Neural cell (in vitro differentiated cells): ENCODE measurements at regions not wholly inside any gene's neighbourhood (a gene's known extent, or its start where the extent isn't known, plus 50 kb on each side); places are given as distances from the start of the nearest gene placed in this dataset.

Experiments
- H2AFZ ChIP-seq: fragments of 200-600, 300-800 bp; sonication (generic), shearing (Covaris generic); 2 replicates; pipeline ENCODE4 v1.6.0; 2014; ENCODE audit warnings: low read depth, mild to moderate bottlenecking, antibody characterized with exemption, low read length, moderate library complexity
- H3F3A ChIP-seq: fragments of 200-600 bp; shearing (Covaris generic); 2 replicates; pipeline ENCODE4 v1.6.1; 2016; ENCODE audit warnings: mild to moderate bottlenecking, moderate library complexity, mixed read lengths, antibody characterized with exemption, low read length; ENCODE audit not compliant: insufficient read depth, poor library complexity, severe bottlenecking
- H3K27ac ChIP-seq: fragments of 200-600, 300-800 bp; sonication (generic), shearing (Covaris generic); 2 replicates; pipeline ENCODE4 v1.5.1; 2014; ENCODE audit warnings: mild to moderate bottlenecking, low read length, moderate library complexity
- H3K27me3 ChIP-seq: fragments of 300-800, 200-600 bp; sonication (generic), shearing (Covaris generic); 2 replicates; pipeline ENCODE4 v1.6.0; 2014; ENCODE audit warnings: mild to moderate bottlenecking, low read depth, low read length, moderate library complexity; ENCODE audit not compliant: insufficient read depth
- H3K36me3 ChIP-seq: fragments of 300-800, 200-600 bp; sonication (generic), shearing (Covaris generic); 2 replicates; pipeline ENCODE4 v1.5.1; 2014; ENCODE audit warnings: mild to moderate bottlenecking, antibody characterized with exemption, low read length, moderate library complexity; ENCODE audit not compliant: insufficient read depth
- H3K4me2 ChIP-seq: fragments of 300-800, 200-600 bp; sonication (generic), shearing (Covaris generic); 2 replicates; pipeline ENCODE4 v1.6.0; 2014; ENCODE audit warnings: mild to moderate bottlenecking, low read length
- H3K4me3 ChIP-seq: fragments of 300-800, 200-600 bp; sonication (generic), shearing (Covaris generic); 2 replicates; pipeline ENCODE4 v1.5.1; 2014; ENCODE audit warnings: mild to moderate bottlenecking, low read length, moderate library complexity
- H3K79me2 ChIP-seq: fragments of 200-600 bp; shearing (Covaris generic); replicated peaks from 2 replicates; pipeline ENCODE4 v1.6.0; 2014; ENCODE audit warnings: mild to moderate bottlenecking, low read length, moderate library complexity; ENCODE audit not compliant: insufficient read depth
- H3K9ac ChIP-seq: fragments of 300-800, 200-600 bp; sonication (generic), shearing (Covaris generic); 2 replicates; pipeline ENCODE4 v1.6.1; 2016; ENCODE audit warnings: mild to moderate bottlenecking, low read length, mixed read lengths
- H3K9me2 ChIP-seq: fragments of 200-600 bp; shearing (Covaris generic); 2 replicates; pipeline ENCODE4 v1.6.1; 2016; ENCODE audit warnings: mild to moderate bottlenecking, low read length, mixed read lengths; ENCODE audit not compliant: insufficient read depth
- H3K9me3 ChIP-seq: fragments of 200-600, 300-800 bp; sonication (generic), shearing (Covaris generic); 2 replicates; pipeline ENCODE4 v1.6.1; 2016; ENCODE audit warnings: mild to moderate bottlenecking, mixed run types, low read length, moderate library complexity, mixed read lengths
- H4K20me1 ChIP-seq: fragments of 200-600 bp; shearing (Covaris generic); 2 replicates; pipeline ENCODE4 v1.6.1; 2016; ENCODE audit warnings: mild to moderate bottlenecking, mixed run types; ENCODE audit not compliant: insufficient read depth
- CTCF ChIP-seq: fragments of 450-650 bp; IDR thresholded peaks from 2 replicates; pipeline ENCODE4 v1.5.1; 2014; ENCODE audit warnings: antibody characterized with exemption, mild to moderate bottlenecking, moderate library complexity; ENCODE audit not compliant: poor library complexity, severe bottlenecking
- EP300 ChIP-seq: fragments of 450-650 bp; conservative IDR thresholded peaks from 2 replicates; pipeline ENCODE4 v1.6.1; 2014; ENCODE audit warnings: antibody characterized with exemption, mild to moderate bottlenecking, moderate library complexity; ENCODE audit not compliant: poor library complexity, severe bottlenecking
- EZH2 ChIP-seq: fragments of 200-600, 300-800 bp; shearing (Covaris generic), sonication (generic); IDR thresholded peaks from 2 replicates; pipeline ENCODE4 v1.6.1; 2014; ENCODE audit warnings: antibody characterized with exemption, low read length, borderline replicate concordance, mild to moderate bottlenecking; ENCODE audit not compliant: insufficient read depth, poor library complexity, severe bottlenecking
- MXI1 ChIP-seq: fragments of 450-650 bp; conservative IDR thresholded peaks from 2 replicates; pipeline ENCODE4 v1.6.1; 2014; ENCODE audit warnings: antibody characterized with exemption, mild to moderate bottlenecking; ENCODE audit not compliant: poor library complexity, severe bottlenecking
- POLR2AphosphoS5 ChIP-seq: IDR thresholded peaks from 2 replicates; pipeline ENCODE4 v1.6.1; 2012
- RAD21 ChIP-seq: fragments of 450-650 bp; conservative IDR thresholded peaks from 2 replicates; pipeline ENCODE4 v1.6.1; 2014; ENCODE audit warnings: antibody characterized with exemption, mild to moderate bottlenecking, moderate library complexity
- REST ChIP-seq: IDR thresholded peaks from 2 replicates; pipeline ENCODE4 v1.6.1; 2012; ENCODE audit warnings: borderline replicate concordance
- SMC3 ChIP-seq: fragments of 450-650 bp; conservative IDR thresholded peaks from 2 replicates; pipeline ENCODE4 v1.6.1; 2014; ENCODE audit warnings: antibody characterized with exemption, mild to moderate bottlenecking, moderate library complexity; ENCODE audit not compliant: poor library complexity
- TAF1 ChIP-seq: IDR thresholded peaks from 2 replicates; pipeline ENCODE4 v1.6.1; 2012; ENCODE audit warnings: low read depth

- H3K9me2 ChIP-seq, result no peaks in the 10 kb centered on the region
- no peaks in the 10 kb centered on the region for H3K79me2 ChIP-seq
- H3K9ac ChIP-seq, result no peak overlapping the region
- no peaks in the 10 kb centered on the region for H4K20me1 ChIP-seq
- H3K9me3 ChIP-seq, result no peaks in the 10 kb centered on the region
- H3K4me3 ChIP-seq, result no peak overlapping the region
- H3K27me3 ChIP-seq, result no peaks in the 10 kb centered on the region
- H3F3A ChIP-seq, result no peaks in the 10 kb centered on the region
- no peaks in the 10 kb centered on the region for H3K36me3 ChIP-seq
- H3K27ac ChIP-seq, result no peak overlapping the region
- no peak overlapping the region for H3K4me2 ChIP-seq
- H2AFZ ChIP-seq, result no peak overlapping the region
- no peak for TF ChIP-seq CTCF
- no peak for TF ChIP-seq POLR2AphosphoS5
- no peak for TF ChIP-seq EZH2
- no peak for TF ChIP-seq REST
- no peak for TF ChIP-seq SMC3
- no peak for TF ChIP-seq TAF1
- no peak for TF ChIP-seq EP300
- TF ChIP-seq MXI1, result no peak
- no peak for TF ChIP-seq RAD21
Measured at GRCh38 chr13:80161896-80162295, 179.0 kb downstream of the SPRY2 start.

GRCh38 chr13:80161219-80161618, 179.7 kb downstream of the SPRY2 start:
- H3K27me3 ChIP-seq, result no peaks in the 10 kb centered on the region
- no peak overlapping the region for H2AFZ ChIP-seq
- TF ChIP-seq REST (no peak), POLR2AphosphoS5 (no peak), CTCF (no peak), EP300 (no peak), RAD21 (no peak), SMC3 (no peak)

More at GRCh38 chr13:80161219-80161618, 179.7 kb downstream of the SPRY2 start:
- Histone ChIP-seq H3K36me3 (no peaks in the 10 kb centered on the region), H4K20me1 (no peaks in the 10 kb centered on the region), H3K9me3 (no peaks in the 10 kb centered on the region), H3K9ac (no peak overlapping the region), H3K27ac (no peak overlapping the region), H3K4me2 (no peak overlapping the region), H3F3A (no peaks in the 10 kb centered on the region), H3K9me2 (no peaks in the 10 kb centered on the region), H3K79me2 (no peaks in the 10 kb centered on the region), H3K4me3 (no peak overlapping the region)
